HG03354 (cell line): ENCODE measurements at regions not wholly inside any gene's neighbourhood (a gene's known extent, or its start where the extent isn't known, plus 50 kb on each side); places are given as distances from the start of the nearest gene placed in this dataset.
A peak's percentile ranks its signal among the peaks of the same experiment; 100 is the strongest.
"Not testable (repeated sequence)": the region's sequence is repeated elsewhere in the genome, so short reads cannot be mapped to it uniquely, and the experiment has no call there.

ENCODE experiments used
- ATAC-seq: cut with Tn5 transposase; IDR thresholded peaks from one replicate; pipeline ENCODE4 v1.9.1; 2021; ENCODE audit warnings: mild to moderate bottlenecking; ENCODE audit not compliant: unreplicated experiment, poor library complexity, severe bottlenecking

DNA sequence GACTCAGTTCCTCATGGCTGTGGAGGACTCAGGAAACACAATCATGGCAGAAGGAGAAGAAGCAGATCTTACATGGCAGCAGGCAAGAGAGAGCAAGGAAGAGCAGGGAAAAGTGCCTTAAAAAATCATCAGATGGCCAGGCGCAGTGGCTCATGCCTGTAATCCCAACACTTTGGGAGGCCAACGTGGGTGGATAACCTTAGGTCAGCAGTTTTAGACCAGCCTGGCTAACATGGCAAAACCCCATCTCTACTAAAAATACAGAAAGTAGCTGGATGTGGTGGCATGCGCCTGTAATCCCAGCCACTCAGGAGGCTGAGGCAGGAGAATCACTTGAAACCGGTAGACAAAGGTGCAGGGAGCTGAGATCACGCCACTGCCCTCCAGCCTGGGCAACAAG is 664.6 kb downstream of the DTWD2 start:
- ATAC-seq, result not testable (repeated sequence)

DNA sequence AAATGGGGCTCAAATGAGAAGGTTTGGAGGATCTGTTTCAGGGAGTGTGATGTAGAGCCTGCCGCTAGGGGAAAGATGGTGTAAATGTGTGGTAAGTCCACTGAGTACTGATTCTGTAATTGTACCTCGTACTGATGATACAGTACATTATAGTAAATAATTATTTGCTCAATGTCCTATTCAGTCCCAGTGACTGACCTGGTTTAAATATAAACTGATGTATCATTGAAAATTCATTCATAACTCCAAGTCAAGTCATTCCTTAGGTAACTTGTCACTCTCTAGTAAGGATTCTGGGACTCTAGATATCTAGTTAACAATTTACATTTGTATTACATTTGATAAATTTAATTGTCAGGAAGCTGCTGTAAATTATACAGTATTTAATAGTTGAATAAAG is 667.3 kb downstream of the DTWD2 start:
- no peak for ATAC-seq

DNA sequence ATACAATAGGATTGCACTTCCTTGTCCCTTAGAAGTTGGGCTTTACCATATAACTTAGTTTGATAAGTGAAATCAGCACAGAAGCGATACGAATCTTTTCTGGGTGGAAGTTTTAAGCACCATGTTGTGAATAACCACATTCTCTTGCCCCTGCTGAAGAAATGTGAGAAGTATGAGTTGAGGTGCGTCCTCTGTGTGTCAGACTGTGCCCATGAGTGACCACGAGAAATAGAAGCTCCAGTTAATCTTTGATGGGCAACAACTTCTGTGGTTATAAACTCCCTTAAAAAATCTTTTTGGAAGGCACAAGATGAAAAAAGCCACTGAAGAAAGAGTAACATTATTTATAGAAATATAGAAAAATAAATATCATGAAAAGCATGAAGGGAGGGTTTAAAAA is 668.2 kb downstream of the DTWD2 start:
- ATAC-seq, result no peak

DNA sequence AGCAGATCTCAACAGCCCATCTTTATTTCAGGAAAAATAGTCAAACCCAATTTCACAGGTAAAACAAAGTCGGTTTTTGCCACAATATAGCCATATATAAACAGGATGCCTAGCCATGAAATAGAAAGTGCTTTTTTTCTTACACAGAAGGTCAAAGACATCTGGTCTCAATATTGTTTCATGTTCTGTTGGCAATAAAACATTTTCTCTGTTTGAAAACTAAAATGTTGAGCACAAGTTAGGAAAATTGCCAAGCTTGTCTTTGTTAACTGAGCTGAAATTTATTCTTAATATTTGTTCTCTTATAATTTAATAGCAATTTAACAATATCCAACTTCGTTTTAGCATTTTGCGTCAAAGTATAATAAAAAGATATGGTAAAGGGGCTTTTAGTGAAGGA is 673.4 kb downstream of the DTWD2 start:
- ATAC-seq, result no peak

DNA sequence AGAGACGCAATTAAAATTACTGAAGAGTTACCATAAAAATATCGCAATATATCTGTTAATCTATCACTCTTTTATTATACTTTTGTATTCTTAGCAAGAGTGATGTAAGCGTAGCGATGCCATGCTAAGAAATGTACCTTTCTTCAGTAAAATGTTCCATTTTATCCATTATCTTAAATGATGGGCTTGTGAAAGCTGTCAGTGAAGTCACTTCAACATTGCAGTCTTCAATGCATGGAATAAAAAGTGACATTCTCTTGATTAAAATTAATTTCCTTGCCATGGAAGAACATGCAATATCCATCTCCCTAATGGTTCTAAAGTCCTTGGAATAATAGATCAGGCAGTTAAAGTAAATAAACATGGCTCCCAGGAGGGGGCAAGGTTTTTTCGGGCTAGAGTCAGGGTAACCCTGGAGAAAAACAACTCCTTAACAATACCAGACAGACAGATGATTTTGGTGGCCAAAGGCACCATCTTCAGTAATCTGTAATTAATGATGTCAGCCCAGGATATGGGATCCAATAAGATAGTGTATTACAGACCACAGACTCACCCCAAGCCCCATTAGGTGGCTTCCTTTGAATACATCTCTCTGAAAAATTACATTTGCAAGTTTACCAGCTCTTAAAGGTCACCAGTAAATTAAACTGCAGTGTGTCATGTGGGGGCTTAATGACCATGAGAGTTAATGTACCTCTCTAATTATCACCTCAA is 677.1 kb downstream of the DTWD2 start:
- no peak for ATAC-seq

DNA sequence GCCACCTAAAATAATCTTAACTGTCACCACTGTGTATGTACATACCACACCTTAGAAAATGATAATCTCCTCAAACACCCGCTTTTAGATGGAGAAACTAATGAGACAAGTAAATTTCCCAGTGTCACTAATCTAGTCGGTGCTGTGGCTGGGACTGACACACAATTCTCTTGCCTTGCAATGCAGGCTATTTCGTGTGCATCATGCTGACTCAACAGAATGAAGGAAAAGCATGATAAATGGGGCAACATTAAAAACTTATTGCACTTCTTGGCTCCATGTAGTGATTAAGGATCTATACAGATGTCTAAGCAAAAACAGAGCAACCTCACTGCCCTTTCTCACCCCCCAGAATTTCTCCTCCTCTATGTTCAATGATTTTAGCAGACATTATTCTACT is 677.9 kb downstream of the DTWD2 start:
- no peak for ATAC-seq

DNA sequence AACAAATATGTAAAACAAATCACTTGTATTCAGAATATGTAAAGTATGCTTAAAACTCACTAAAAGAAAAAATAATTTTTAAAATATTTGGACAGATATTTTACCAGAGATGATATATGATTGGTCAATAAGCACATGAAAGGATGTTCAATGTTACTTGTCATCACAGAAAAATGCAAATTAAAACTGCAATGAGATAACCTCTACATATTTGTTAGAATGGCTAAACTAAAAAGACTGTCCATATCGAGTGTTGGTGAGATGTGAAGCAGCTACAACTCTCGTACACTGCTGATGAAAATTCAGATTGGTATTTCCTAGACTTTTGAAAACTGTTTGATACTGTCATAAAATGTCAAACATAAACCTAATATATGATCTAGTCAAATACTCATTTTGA is 685.1 kb downstream of the DTWD2 start:
- ATAC-seq, result no peak

DNA sequence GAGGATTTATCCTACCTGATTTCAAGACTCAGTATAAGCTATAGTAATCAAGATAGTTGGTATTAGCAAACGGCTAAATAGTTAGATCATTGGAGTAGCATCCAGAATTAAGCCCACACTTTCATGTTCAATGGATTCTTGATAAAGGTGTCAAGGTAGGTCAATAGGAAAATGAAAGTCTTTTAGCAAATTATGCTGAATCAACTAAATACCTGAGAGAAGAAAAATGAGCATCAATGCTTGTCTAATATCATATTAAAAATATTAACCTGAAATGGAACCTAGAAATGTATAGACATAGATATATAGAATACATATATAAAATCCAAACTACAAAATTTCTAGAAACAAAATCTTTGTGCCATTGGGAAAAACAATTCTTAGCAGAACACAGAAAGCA is 685.6 kb downstream of the DTWD2 start:
- ATAC-seq, result no peak

DNA sequence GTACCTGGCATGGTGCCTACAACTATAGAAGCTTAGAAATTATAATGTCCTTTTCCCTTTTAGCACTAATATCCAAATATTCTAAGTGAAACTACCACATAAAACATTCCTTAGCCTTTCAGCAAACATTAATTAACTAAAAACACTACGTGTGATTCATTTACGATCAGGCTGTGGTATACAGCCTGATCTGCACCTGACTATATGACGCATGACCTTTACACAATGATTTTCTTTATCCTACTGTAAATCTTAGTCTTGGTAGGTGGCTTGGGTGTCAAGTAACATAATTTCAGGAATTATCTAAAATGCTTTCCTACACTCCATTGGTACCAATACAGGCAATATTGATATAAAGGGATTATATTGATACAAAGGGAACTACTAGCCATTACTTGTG is 686.7 kb downstream of the DTWD2 start:
- ATAC-seq, result no peak

DNA sequence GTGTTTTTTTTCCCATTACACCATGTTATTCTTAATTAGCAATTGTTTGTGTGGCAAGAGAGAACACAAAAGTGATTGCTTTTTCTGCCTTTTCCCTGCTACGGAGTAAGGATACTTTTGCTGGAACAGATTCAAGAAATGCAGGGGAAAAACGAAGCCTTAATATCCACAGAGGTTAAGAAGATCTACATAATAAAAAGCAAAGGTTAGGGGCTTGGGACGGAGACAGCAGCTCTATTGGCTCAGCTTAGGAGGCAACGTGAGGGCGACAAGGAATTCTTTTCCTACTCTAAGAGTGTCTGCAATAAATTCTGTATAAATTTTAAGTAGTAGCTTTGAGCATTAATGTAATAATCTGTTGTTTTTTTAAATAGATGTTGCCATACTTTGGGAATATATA is 693.3 kb downstream of the DTWD2 start:
- ATAC-seq, result no peak

DNA sequence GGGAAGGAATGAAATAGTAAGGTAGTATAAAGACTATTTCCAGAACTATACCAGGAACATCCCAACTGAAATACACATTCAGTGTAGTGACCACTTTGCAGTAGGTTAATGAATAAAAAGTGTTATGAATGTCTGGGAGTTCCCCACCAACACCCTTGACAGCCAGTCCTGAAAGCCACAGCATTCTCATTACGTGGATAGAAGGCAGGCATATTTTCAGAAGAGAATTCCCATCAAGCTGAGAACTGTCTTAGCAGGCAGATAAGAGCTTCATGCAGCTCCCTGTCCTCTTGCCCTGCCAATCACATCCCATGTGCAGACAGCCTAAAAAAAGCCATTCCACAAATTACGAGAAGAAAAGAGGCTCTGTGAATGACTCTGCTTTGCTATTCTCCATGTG is 695.0 kb downstream of the DTWD2 start:
- ATAC-seq, result no peak

DNA sequence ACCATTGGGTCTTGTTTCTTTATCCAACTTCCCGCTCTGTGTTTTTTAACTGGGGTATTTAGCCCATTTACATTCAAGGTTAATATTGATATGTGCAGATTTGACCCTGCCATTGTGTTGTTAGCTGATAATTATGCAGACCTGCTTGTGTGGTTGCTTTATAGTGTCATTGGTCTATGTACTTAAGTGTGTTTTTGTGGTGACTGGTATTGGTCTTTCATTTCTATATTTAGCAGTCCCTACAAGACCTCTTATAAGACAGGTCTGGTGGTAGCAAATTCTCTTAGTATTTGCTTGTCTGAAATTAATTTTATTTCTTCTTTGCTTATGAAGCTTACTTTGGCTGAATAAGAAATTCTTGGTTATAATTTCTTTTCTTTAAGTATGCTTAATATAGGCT is 698.1 kb downstream of the DTWD2 start:
- no peak for ATAC-seq

DNA sequence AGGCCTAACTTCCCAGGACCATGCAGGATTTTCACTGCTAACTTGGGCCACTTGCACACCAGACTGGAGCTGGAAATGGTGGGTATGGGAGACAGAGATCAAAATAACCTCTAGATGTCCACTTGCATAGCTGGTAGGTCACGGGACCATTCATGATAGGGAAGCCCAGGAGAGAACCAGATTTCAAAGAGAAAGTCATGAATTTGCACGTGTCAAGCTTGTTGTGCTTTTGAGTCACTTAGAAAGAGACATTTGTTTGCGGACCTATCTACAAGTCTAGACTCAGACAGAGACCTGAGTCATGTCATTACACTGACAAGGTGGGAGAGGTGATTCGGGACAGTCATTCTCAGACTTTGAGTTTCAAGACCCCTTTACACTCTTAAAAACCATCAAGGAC is 704.1 kb downstream of the DTWD2 start:
- ATAC-seq, result not testable (repeated sequence)

DNA sequence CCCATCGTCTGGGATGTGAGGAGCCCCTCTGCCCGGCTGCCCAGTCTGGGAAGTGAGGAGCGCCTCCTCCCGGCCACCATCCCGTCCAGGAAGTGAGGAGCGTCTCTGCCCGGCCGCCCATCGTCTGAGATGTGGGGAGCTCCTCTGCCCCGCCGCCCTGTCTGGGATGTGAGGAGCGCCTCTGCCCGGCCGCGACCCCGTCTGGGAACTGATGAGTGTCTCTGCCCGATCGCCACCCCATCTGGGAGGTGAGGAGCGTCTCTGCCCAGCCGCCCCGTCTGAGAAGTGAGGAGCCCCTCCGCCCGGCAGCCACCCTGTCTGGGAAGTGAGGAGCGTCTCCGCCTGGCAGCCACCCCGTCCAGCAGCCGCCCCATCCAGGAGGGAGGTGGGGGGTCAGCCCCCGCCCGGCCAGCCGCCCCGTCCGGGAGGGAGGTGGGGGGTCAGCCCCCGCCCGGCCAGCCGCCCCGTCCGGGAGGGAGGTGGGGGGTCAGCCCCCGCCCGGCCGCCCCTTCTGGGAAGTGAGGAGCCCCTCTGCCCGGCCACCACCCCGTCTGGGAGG is 705.8 kb downstream of the DTWD2 start:
- not testable (repeated sequence) for ATAC-seq

DNA sequence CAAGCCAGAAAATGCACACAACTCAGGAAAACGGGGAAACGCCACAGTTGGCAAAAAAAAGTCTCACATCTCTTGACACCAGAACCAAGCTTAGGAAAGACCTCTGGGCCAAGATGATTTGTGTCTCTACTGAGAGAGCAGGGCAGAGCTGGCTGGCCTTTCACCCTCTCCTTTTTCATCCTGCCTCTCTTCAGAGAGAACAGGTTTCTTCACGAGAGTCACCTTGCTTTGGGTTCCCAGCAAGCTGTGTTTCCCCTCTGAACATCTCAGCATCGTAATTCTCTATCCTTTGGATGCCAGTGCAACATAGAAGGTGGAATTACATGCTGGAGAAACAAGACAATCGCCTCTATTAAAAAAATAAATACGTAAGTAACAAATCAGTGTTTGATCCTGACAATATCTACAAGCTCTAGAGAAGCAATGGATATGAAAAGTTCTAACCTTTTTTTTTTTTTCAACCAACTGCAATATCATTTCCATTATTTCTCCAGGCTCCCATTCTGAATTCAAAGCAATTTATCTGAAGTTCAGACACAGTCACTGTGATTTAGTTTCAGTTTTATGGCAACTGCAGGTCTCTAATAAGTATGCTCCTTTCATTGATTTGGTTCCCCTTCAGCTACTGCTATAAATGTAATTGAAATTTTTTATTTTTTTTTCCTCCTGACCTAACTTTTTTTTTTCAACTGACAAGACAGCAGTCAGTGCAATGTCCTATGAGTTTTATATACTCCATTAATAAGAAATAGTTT is 708.6 kb downstream of the DTWD2 start:
- ATAC-seq, result no peak

DNA sequence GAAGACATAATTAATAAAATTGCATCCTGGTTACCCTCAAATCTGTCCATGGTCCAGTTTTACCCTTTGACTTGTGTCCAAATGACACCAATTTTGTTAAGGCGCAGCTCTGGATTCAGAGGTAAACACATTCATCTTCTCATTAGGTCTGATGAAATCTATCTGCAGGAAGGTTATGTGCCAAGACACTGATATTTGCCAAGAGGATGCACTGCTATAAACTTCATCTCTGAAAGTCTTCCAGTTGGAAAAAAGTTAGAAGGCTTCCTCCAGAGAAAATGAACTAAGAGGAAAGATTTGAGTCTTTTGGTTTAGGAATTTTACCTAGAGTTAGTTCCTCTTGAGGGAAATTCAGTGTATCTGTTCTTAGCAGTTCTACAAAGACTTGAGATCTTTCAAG is 717.8 kb downstream of the DTWD2 start:
- ATAC-seq, result no peak

DNA sequence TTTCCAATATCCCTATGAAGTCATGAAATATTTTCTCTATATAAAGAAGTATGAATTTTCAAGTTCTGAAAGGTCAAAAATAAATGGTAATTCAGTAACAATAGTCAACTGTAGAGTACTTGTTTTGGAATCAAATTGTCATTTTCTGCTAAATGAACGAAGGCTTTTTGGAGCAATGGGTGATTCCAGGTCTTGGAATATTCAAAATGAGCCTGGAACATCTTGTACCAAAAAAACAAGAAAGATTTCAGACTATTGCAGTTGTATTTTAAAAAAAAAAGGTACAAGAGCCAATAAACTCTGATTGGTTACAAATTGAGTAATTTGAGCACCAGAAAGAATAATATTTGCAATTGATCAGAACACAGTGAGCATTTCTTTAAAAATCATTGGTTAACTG is 730.1 kb downstream of the DTWD2 start:
- no peak for ATAC-seq

DNA sequence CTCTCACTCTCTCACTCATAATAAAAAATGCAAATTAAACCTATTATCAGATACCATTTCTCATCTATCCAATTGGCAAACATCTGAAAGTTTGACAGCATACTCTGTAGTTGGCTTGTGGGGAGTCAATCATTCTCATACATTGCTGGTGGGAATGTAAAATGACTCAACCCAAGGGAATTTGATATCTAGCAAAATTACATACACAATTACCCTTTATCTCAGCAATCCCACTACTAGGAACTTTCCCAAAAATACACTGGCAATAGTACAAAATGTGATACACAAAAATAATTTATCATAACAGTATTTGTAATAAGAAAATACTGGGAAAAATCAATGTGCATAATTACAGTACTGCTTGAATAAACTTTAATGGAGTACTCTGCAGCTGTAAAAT is 731.3 kb downstream of the DTWD2 start:
- no peak for ATAC-seq

DNA sequence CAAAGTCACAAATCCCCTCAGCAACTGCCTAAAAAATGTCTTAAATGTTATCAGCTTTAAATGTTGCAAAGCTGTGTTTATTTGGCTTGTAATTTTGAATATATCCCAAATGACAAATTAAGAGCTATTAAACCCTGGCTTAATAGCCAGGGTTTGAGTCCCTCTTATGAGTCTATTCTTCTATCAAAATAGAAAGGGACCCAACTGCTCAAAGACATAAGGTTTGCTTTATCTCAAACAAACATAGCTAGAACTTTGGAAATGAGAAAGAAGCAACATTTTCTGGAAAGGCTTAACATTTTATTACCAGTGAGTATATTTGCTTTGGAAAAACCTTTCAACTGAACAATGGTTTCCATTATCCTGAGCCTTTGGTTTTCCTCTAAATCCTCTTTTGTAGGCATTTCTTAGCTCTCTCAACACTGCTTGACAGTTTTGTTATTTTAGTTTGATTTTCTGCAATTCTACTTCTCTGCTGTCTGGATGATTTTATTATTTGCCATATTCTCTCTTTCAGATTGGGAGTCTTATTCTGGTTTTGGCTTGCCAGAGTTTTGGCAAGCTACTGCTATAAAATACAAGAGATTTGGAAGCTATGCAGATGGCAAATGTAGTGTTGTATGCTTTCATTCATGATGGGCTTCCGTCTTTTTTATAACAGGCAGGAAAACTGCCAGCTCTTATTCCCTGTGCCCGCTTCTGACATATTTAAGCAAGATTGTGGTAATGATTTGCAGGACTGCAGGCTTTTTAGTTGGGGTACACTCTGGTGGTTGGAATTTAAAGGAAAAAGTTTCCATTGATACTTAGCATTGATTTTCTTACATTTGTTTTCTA is 734.9 kb downstream of the DTWD2 start:
- no peak for ATAC-seq

DNA sequence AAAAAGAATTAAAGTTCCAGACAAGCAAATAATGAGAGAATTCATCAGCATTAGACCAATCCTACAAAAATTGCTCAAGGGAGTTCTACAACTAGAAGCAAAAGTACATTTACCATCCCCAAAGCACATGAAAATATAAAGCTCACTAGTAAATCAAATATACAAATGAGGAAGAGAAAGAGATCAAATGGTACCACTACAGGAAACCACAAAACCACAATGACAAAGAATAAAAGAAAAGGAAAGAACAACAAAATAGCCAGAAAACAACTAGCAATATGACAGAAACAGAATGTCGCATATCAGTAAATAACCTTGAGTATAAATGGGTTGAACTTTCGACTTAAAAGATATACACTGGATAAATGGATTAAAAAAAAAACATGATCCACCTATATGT is 739.0 kb downstream of the DTWD2 start:
- ATAC-seq, result peak; percentile 64
